Right ventricle myocardium inferior (tissue), 1 donor: ENCODE measurements at regions not wholly inside any gene's neighbourhood (a gene's known extent, or its start where the extent isn't known, plus 50 kb on each side); places are given as distances from the start of the nearest gene placed in this dataset.

Source experiments
- ATAC-seq: fragments of 200-7000 bp; cut with Tn5 transposase; one replicate; pipeline ENCODE4 v1.9.1; 2020; ENCODE audit warnings: mild to moderate bottlenecking, moderate library complexity
- DNase-seq: peaks from one replicate; pipeline ENCODE4 v3.0.0; 2021; ENCODE audit errors: missing footprints
- intact Hi-C: fragments of 100-400 bp; cut with DNase I; formaldehyde crosslinking; loops from one replicate; pipeline ENCODE4 v1.11.0; 2022
- donor health status: DM: no; HTN: yes; CAD: no; lungs with severe emphysema.

- DNase-seq (no peak), ATAC-seq (no peak)
- intact Hi-C loops: no loop called here
These were observed 62.7 kb downstream of the NPTX2 start for GRCh38 chr7:98679741-98680140.

DNA sequence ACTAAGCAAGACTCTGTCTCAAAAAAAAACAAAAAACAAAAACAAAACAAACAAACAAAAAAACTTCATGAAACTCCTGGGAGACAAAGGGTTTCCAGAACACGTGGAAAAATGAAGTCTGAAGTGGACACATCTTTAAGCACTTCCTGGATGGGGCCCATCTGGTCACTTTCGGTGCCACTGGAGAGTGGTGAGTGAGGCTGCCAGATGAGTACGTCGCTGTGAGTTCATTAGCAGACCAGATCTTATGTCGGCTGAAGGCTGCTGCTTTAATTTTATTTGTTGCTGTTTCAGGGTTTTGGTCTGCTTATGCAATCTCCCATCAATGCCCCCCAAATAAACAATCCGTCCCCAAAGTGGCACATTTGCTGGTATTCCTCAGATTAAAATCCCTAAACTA is 64.4 kb downstream of the NPTX2 start:
- intact Hi-C loops: no loop called here
- DNase-seq (no peak), ATAC-seq (no peak)

GRCh38 chr7:98681951-98682350 is 64.9 kb downstream of the NPTX2 start:
- ATAC-seq (no peak), DNase-seq (no peak)
- intact Hi-C loops: no loop called here

- intact Hi-C loops: no loop called here
- ATAC-seq (no peak), DNase-seq (no peak)
These were observed 66.4 kb downstream of the NPTX2 start for GRCh38 chr7:98683514-98683913.

DNA sequence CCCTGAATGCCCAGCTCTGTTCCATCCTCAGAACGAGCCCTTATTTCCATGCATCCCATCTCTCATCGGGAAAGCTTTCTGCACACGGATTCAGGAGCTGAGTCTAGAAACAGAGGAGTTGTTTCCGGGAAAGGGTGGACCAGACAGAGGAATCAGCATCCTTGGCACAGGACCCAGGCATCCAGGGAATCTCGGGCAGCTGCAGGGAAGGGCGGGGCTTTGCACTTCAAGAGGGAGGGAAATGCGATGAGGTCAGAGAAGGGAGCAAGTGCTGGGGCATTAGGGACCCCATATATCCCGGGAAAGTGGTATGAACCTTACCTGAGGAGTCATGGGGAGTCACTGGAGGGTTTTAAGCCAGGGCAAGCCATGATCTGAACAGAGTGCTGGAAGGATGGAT is 68.5 kb downstream of the NPTX2 start:
- intact Hi-C loops: no loop called here
- ATAC-seq (no peak), DNase-seq (no peak)

DNA sequence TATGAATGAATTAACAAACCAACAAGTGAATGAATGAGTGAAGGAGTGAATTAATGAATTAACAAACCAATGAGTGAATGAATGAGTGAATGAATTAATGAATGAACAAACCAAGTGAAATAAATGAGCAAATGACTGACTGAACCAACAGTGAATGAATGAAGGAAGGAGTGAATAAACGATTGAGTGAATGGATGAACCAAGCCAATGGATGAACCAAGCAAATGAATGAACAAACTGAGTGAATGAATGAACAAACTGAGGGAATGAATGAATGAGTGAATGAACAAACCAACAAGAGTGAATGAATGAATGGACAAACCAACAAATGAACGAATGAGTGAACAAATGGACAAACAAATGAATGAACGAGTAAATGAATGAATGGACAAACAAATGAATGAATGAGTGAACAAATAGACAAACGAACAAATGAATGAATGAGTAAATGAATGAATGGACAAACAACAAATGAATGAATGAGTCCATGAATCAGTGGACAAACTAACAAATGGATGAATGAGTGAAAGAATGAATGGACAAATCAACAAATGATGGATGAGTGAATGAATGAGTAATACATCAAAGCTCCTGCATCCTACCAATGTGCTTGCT is 69.5 kb downstream of the NPTX2 start:
- ATAC-seq (no peak), DNase-seq (no peak)
- intact Hi-C loops: no loop called here

GRCh38 chr7:98687111-98687751 is 70.1 kb downstream of the NPTX2 start:
- ATAC-seq (no peak), DNase-seq (no peak)
- intact Hi-C loops: no loop called here

DNA sequence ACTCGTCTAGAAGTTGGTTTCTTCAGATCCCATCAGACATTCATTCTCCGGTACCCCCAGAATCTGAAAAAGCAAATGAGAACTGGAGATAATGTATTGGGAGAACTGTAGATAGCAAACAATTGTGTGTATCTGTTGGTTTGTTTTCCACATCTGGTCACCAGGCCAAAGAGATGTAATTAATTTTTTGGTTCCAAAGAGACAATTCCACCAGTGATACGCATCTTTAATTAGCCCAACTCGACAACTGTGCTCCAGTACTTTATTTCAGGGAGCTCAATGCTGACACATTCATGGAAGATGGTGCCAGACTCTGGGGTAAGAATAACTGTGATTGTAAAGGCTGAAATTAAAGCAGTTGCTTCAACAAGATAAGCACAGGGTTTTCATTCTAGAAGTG is 74.5 kb downstream of the NPTX2 start:
- intact Hi-C loops: no loop called here
- no peak for DNase-seq
- no peak for ATAC-seq

GRCh38 chr7:98697083-98697482 is 80.0 kb downstream of the NPTX2 start:
- intact Hi-C loops: no loop called here
- DNase-seq: no peak
- ATAC-seq: no peak

DNA sequence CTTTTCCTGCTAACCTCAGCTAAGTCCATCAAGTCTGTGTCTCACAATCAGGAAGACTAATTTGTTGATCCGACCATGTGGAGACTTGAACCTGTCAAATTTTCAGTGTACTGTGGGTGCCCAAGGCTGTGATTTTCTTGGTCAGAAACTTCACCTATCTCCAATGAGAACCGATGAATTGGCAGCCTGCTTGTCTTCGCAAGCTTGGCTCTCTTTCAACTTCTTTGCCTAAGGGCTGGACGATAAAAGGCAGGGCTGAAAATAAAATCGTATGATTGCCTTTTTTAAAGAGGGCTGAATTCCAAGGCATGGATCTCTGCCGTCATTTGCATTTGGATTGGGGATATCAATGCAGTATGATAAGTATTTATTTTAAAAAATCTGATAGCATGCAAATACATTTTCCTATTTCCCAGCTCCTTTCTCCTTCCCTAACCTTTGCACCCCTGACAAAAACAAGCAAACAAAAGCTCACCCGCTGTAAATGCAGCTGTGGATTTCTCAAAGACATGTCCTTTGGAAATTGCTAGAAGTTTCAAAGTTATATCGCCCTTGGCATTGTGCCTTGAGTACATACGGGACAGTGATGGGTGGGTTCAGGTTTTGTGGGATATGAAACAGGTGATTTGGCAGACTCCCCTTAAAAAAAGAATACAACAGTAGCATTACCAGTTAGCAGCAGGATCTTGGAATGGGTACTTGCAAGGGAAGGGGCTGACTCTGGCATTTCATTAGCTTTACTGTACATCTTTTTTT is 80.6 kb downstream of the NPTX2 start:
- no peak for ATAC-seq

GRCh38 chr7:98698976-98699375 is 81.9 kb downstream of the NPTX2 start:
- intact Hi-C loops: no loop called here
- ATAC-seq (no peak), DNase-seq (no peak)

More for the DNA sequence above, 80.6 kb downstream of the NPTX2 start:
- DNase-seq: no peak
- intact Hi-C loops: no loop called here

DNA sequence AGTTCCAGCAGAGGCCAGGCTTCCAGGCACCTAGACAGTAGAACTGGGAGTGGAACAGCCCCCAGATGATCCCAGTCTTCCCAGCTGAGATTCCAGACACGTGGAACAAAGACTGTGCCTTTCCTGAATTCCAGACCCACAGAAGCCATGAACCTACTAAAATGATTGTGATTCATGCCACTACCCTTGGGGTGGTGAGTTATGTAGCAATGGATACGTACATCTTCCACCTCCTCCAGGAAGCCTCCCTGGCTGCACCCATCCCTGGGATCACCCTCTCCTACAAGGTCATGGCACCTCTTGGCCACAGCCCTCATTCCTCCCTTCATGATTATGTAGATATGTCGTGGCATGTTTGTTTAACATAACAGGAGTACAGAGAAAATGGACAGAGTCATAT is 83.4 kb downstream of the NPTX2 start:
- no peak for ATAC-seq
- intact Hi-C loops: loop anchor here (2.0 kb wide), 1 partner anchor 54 kb away; no protein-coding TSS in a partner anchor
- no peak for DNase-seq

GRCh38 chr7:98701372-98701771 is 84.3 kb downstream of the NPTX2 start:
- ATAC-seq: no peak
- no peak for DNase-seq
- intact Hi-C loops: loop anchor here (2.0 kb wide), 1 partner anchor 53 kb away; no protein-coding TSS in a partner anchor

DNA sequence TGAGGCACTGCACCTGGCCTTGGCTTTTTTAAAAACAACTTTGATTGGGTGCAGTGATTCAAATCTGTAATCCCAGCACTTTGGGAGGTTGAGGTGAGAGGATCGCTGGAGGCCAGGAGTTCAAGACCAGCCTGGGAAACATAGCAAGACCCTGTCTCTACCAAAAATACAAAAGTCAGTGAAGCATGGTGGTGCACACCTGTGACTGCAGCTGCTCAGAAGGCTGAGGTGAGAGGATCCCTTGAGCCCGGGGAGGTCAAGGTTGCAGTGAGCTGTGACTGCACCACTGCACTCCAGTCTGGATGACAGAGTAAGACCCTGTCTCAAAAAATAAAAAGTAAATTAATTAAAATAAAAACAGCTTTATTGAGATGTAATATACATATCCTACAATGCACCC is 84.9 kb downstream of the NPTX2 start:
- intact Hi-C loops: no loop called here
- ATAC-seq (no peak), DNase-seq (no peak)

- ATAC-seq: no peak
- intact Hi-C loops: no loop called here
These were observed 86.8 kb downstream of the NPTX2 start for GRCh38 chr7:98703916-98704315.

GRCh38 chr7:98705626-98706025 is 88.5 kb downstream of the NPTX2 start:
- intact Hi-C loops: no loop called here
- DNase-seq (no peak), ATAC-seq (no peak)

More at GRCh38 chr7:98703916-98704315, 86.8 kb downstream of the NPTX2 start:
- no peak for DNase-seq

- DNase-seq: no peak
- ATAC-seq: no peak
- intact Hi-C loops: no loop called here
These were observed 90.0 kb downstream of the NPTX2 start for GRCh38 chr7:98707076-98707475.

DNA sequence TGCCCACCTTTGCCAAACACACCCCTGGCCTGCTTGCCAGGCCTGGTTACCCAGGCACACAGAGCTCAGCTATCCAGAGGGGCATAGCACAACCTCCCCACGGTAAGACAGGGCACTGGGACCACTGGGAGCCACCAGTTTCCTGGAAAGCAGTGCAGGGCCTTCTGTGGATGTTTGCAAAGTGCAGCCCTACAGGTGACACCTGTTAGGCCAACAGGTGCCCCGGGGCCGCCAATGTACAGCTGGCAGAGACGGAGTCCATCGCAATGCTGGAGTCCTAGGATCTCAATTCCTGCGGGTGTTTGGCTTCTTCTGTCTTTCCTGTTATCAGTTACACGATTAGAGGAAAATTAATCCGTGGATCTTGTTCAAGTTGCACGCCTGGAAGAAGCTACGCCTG is 94.9 kb downstream of the NPTX2 start:
- no peak for ATAC-seq
- no peak for DNase-seq
- intact Hi-C loops: no loop called here

DNA sequence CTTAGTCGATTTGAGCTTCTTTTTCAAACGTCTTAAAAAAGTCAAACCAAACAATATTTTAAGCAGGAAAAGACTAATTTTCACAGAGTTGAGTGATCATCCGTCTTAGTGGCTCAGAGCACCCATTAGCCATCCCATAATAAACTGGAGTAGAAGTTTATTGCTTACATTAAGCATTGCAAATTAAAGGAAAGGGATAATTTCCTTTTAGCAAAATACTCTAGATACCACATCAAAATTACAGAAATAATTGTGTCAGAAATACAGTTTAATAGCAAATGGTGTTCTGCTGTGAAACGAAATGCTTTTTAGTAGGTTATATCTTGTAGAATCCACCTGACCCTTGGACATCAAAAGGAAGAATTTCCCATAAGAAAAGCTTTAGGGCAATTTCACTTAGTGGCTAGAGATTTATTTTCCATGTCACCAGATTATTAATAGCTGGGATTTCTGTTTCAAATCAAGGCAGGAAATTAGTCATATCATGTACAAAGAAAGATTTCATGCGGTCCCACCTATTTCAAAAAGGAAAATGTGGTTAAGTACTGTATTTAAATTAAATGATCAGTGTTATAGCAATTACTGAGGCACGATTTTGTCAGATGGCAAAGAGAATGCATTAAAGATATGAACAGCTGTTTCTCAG is 96.2 kb downstream of the NPTX2 start:
- ATAC-seq (no peak), DNase-seq (no peak)
- intact Hi-C loops: no loop called here

- DNase-seq: no peak
- intact Hi-C loops: no loop called here
- no peak for ATAC-seq
These were observed 102.3 kb downstream of the NPTX2 start for GRCh38 chr7:98719396-98719795.
